Trophoblast cell (in vitro differentiated cells and primary cell): ENCODE measurements at regions not wholly inside any gene's neighbourhood (a gene's known extent, or its start where the extent isn't known, plus 50 kb on each side); places are given as distances from the start of the nearest gene placed in this dataset.
"Not testable (repeated sequence)": the region's sequence is repeated elsewhere in the genome, so short reads cannot be mapped to it uniquely, and the experiment has no call there.

Experiments
- DNase-seq, 2 donors: peaks; one replicate each; pipeline ENCODE4 v3.0.0-alpha.2; 2016
- H2AFZ ChIP-seq: 2 replicates; pipeline ENCODE4 v1.6.1; 2013; ENCODE audit warnings: low read length, moderate library complexity, mild to moderate bottlenecking; ENCODE audit not compliant: insufficient read depth, poor library complexity
- H2AK5ac ChIP-seq: 2 replicates; pipeline ENCODE4 v1.6.1; 2013; ENCODE audit warnings: mild to moderate bottlenecking, low read length
- H2BK120ac ChIP-seq: 2 replicates; pipeline ENCODE4 v1.6.1; 2013; ENCODE audit warnings: low read length, mild to moderate bottlenecking, moderate library complexity; ENCODE audit not compliant: insufficient read depth, poor library complexity
- H2BK12ac ChIP-seq: 2 replicates; pipeline ENCODE4 v1.6.1; 2013; ENCODE audit warnings: mild to moderate bottlenecking, low read length, moderate library complexity
- H2BK5ac ChIP-seq: 2 replicates; pipeline ENCODE4 v1.6.1; 2013; ENCODE audit warnings: low read length, low read depth, moderate library complexity, mild to moderate bottlenecking; ENCODE audit not compliant: poor library complexity
- H3K14ac ChIP-seq: 2 replicates; pipeline ENCODE4 v1.6.1; 2013; ENCODE audit warnings: mild to moderate bottlenecking, low read length
- H3K18ac ChIP-seq: 2 replicates; pipeline ENCODE4 v1.6.1; 2013; ENCODE audit warnings: mild to moderate bottlenecking, low read length
- H3K23ac ChIP-seq: 2 replicates; pipeline ENCODE4 v1.6.1; 2013; ENCODE audit warnings: low read length
- H3K27ac ChIP-seq: 2 replicates; pipeline ENCODE4 v1.5.1; 2013; ENCODE audit warnings: low read depth, mild to moderate bottlenecking, inconsistent platforms, low read length, moderate library complexity
- H3K27me3 ChIP-seq: 2 replicates; pipeline ENCODE4 v1.6.1; 2013; ENCODE audit warnings: inconsistent platforms, mild to moderate bottlenecking, low read length, moderate library complexity; ENCODE audit not compliant: insufficient read depth
- H3K36me3 ChIP-seq, 2 experiments: 1 replicate in 1 of 2; 2 replicates in 1 of 2; pipeline ENCODE4 v1.6.1; 2013; ENCODE audit warnings: low read length in 2 of 2, mild to moderate bottlenecking in 2 of 2, moderate library complexity in 1 of 2; ENCODE audit not compliant: insufficient read depth in 2 of 2, control insufficient read depth in 1 of 2
- H3K4ac ChIP-seq: 2 replicates; pipeline ENCODE4 v1.6.1; 2013; ENCODE audit warnings: low read depth, mild to moderate bottlenecking, low read length, moderate library complexity
- H3K4me1 ChIP-seq, 2 experiments: 1 replicate in 1 of 2; 2 replicates in 1 of 2; pipeline ENCODE4 v1.6.1; 2013; ENCODE audit warnings: low read length in 2 of 2, mild to moderate bottlenecking in 2 of 2, moderate library complexity in 1 of 2; ENCODE audit not compliant: insufficient read depth in 2 of 2, control insufficient read depth in 1 of 2
- H3K4me2 ChIP-seq: 2 replicates; pipeline ENCODE4 v1.6.1; 2013; ENCODE audit warnings: inconsistent platforms, mild to moderate bottlenecking, low read length, moderate library complexity
- H3K4me3 ChIP-seq: 2 replicates; pipeline ENCODE4 v1.5.1; 2013; ENCODE audit warnings: mild to moderate bottlenecking, low read depth, low read length, inconsistent platforms
- H3K79me1 ChIP-seq: one replicate; pipeline ENCODE4 v1.6.1; 2013; ENCODE audit warnings: low read length
- H3K79me2 ChIP-seq: 2 replicates; pipeline ENCODE4 v1.6.1; 2013; ENCODE audit warnings: low read length, mild to moderate bottlenecking; ENCODE audit not compliant: control insufficient read depth, insufficient read depth, poor library complexity
- H3K9ac ChIP-seq: 2 replicates; pipeline ENCODE4 v1.6.1; 2013; ENCODE audit warnings: mild to moderate bottlenecking, low read length
- H3K9me3 ChIP-seq: 2 replicates; pipeline ENCODE4 v1.6.1; 2013; ENCODE audit warnings: low read depth, mild to moderate bottlenecking, control low read depth, inconsistent platforms, low read length; ENCODE audit not compliant: insufficient read depth
- H4K12ac ChIP-seq: 2 replicates; pipeline ENCODE4 v1.6.1; 2013; ENCODE audit warnings: low read depth, mild to moderate bottlenecking, low read length, moderate library complexity
- H4K8ac ChIP-seq: 2 replicates; pipeline ENCODE4 v1.6.1; 2013; ENCODE audit warnings: low read depth, mild to moderate bottlenecking, low read length, moderate library complexity
- H4K91ac ChIP-seq: one replicate; pipeline ENCODE4 v1.6.1; 2013; ENCODE audit warnings: low read depth, mild to moderate bottlenecking, low read length, moderate library complexity
- WGBS: extraction: QIAGEN DNeasy Blood & Tissue Kit; methylation state at CpG from one replicate; pipeline ENCODE4 v1.1.7; 2013; ENCODE audit warnings: missing lambda C conversion rate; ENCODE audit not compliant: insufficient read length, insufficient coverage; ENCODE audit errors: extremely low coverage; 5-methylcytosine and 5-hydroxymethylcytosine counted together

DNA sequence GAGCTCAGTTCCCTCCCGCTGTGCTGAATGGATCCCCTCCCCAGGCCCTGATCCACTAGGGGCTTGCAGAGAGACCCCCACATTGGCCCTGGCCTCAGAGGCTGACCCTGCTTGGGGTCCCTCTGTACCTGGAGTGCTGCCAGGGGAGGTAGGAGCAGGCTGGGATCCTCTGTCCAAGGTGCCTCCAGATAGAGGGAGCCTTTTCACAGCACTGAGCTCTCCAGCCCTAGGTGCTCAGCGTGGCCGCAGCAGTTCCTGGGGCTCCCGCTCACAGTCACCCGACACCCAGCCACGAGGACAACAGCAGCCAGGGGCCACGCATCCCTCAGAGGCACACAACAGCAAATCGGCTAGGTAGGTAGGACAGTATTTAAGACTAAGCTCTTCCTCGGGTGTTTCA, 62.2 kb upstream of the IRX2 start:
- Histone ChIP-seq H2AK5ac (no peak overlapping the region), H3K27ac (no peak overlapping the region), H2BK120ac (no peak overlapping the region), H3K9me3 (peaks cover 2% of the 10 kb centered on the region), H3K36me3 (no peaks in the 10 kb centered on the region), H3K27me3 (no peaks in the 10 kb centered on the region), H4K12ac (no peak overlapping the region), H3K79me2 (no peaks in the 10 kb centered on the region), H2BK12ac (no peak overlapping the region), H3K18ac (no peak overlapping the region), H4K8ac (no peak overlapping the region), H2AFZ (no peak overlapping the region), H3K4me2 (no peak overlapping the region), H3K4me3 (no peak overlapping the region), H4K91ac (no peak overlapping the region), H3K4me1 (no peaks in the 10 kb centered on the region), H3K14ac (no peak overlapping the region), H3K79me1 (no peaks in the 10 kb centered on the region), H3K23ac (no peak overlapping the region), H3K4ac (no peak overlapping the region), H2BK5ac (no peak overlapping the region), H3K9ac (no peak overlapping the region)
- WGBS, result no CpG with 5 or more reads among the region's 9 CpGs
- no peak for DNase-seq

DNA sequence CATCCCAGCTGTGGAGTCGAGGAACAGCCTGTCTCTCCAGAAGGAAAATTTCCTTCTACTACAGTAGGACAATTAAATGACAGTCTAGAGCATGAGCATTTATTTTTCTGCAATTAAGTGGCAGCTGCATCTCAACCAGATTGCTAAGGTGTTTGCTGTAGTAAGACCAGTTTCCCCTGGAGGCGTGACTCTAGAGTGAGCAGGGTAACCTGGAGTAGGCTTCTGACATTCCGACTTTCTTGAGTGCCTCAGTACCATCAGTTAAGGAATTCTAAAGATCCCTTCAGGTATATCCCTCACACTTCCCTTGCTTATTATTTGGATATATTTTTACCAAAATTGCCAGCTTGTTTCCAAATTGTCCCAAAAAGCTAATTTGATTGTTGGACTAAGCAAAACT, 59.2 kb upstream of the IRX2 start:
- peaks cover 2% of the 10 kb centered on the region for H3K9me3 ChIP-seq
- H4K91ac ChIP-seq, result no peak overlapping the region
- no peak overlapping the region for H3K9ac ChIP-seq
- no peaks in the 10 kb centered on the region for H3K27me3 ChIP-seq
- DNase-seq, result peak in 1 of 2 donors; percentile 22
- no peak overlapping the region for H2AFZ ChIP-seq
- no peaks in the 10 kb centered on the region for H3K79me1 ChIP-seq
- no peak overlapping the region for H3K4me2 ChIP-seq
- no peak overlapping the region for H2BK120ac ChIP-seq
- H3K27ac ChIP-seq, result no peak overlapping the region
- H2AK5ac ChIP-seq, result no peak overlapping the region
- H3K4me3 ChIP-seq, result no peak overlapping the region
- H3K4ac ChIP-seq, result no peak overlapping the region
- H3K4me1 ChIP-seq, result peaks cover 8 to 10% of the 10 kb centered on the region in 2 experiments
- H3K18ac ChIP-seq, result no peak overlapping the region
- no peak overlapping the region for H4K8ac ChIP-seq
- H3K23ac ChIP-seq, result no peak overlapping the region
- H3K36me3 ChIP-seq, result no peaks in the 10 kb centered on the region
- no peak overlapping the region for H4K12ac ChIP-seq
- no CpG with 5 or more reads among the region's 3 CpGs for WGBS
- no peak overlapping the region for H2BK5ac ChIP-seq
- H3K79me2 ChIP-seq, result no peaks in the 10 kb centered on the region
- H3K14ac ChIP-seq, result no peak overlapping the region
- H2BK12ac ChIP-seq, result no peak overlapping the region

- H4K8ac ChIP-seq, H2AK5ac ChIP-seq, H3K9ac ChIP-seq, H3K14ac ChIP-seq, H3K79me1 ChIP-seq, H4K91ac ChIP-seq, H3K27ac ChIP-seq, H3K36me3 ChIP-seq, H3K4me2 ChIP-seq, H3K4me3 ChIP-seq, H3K23ac ChIP-seq, H3K27me3 ChIP-seq, H3K18ac ChIP-seq, H3K9me3 ChIP-seq, H2BK120ac ChIP-seq, H2BK12ac ChIP-seq, DNase-seq, H3K79me2 ChIP-seq, H3K4ac ChIP-seq, H2BK5ac ChIP-seq, H4K12ac ChIP-seq, H2AFZ ChIP-seq: not testable (repeated sequence)
- no CpG with 5 or more reads among the region's 5 CpGs for WGBS
- peaks cover 10 to 11% of the 10 kb centered on the region in 2 experiments for H3K4me1 ChIP-seq
These were observed 55.8 kb upstream of the IRX2 start for GRCh38 chr5:2807244-2807643.

- Histone ChIP-seq H3K79me1 (no peaks in the 10 kb centered on the region), H3K27me3 (no peaks in the 10 kb centered on the region), H4K12ac (no peak overlapping the region), H2BK5ac (no peak overlapping the region), H4K91ac (no peak overlapping the region), H4K8ac (no peak overlapping the region), H3K79me2 (no peaks in the 10 kb centered on the region), H3K18ac (no peak overlapping the region), H3K9me3 (no peaks in the 10 kb centered on the region), H3K4me2 (no peak overlapping the region), H3K14ac (no peak overlapping the region), H3K4me1 (peaks cover 10 to 11% of the 10 kb centered on the region in 2 experiments), H2AFZ (no peak overlapping the region), H2BK12ac (no peak overlapping the region), H3K36me3 (no peaks in the 10 kb centered on the region), H3K4ac (no peak overlapping the region), H2BK120ac (no peak overlapping the region), H2AK5ac (no peak overlapping the region), H3K23ac (no peak overlapping the region), H3K27ac (no peak overlapping the region), H3K4me3 (no peak overlapping the region), H3K9ac (no peak overlapping the region)
- WGBS, result no CpG with 5 or more reads among the region's 12 CpGs
- peak in 1 of 2 donors; percentile 18 for DNase-seq
These were observed 54.7 kb upstream of the IRX2 start for GRCh38 chr5:2806176-2806575.
